ENCODE measurements at regions not wholly inside any gene's neighbourhood (a gene's known extent, or its start where the extent isn't known, plus 50 kb on each side); places are given as distances from the start of the nearest gene placed in this dataset.

GRCh38 chr15:61755467-61755866, 304.8 kb downstream of the VPS13C start:
- no peak overlapping the region for H2BK20ac ChIP-seq (ENCODE audit: low read depth, low read length)
- no peak overlapping the region for H2AK5ac ChIP-seq (ENCODE audit: low read depth, low read length)
- H3K9me1 ChIP-seq (ENCODE audit: insufficient read depth, low read length) = no peaks in the 10 kb centered on the region
- no peak overlapping the region for H2BK5ac ChIP-seq (ENCODE audit: low read depth, low read length, poor library complexity, severe bottlenecking)
- in situ Hi-C loops (cut with MboI; ENCODE audit: low sequenced_read_pairs) (no loop called here), dilution Hi-C loops (cut with HindIII; ENCODE audit: low sequenced_read_pairs, unreplicated experiment) (no loop called here), intact Hi-C loops (cut with micrococcal nuclease) (no loop called here)
- H3K4me3 ChIP-seq (ENCODE audit: insufficient read depth, low read depth, low read length) = no peak overlapping the region
- H2AK9ac ChIP-seq (replicated peaks; ENCODE audit: low read depth, low read length, poor library complexity) = no peak overlapping the region
- no peaks in the 10 kb centered on the region for H3K27me3 ChIP-seq (ENCODE audit: control insufficient read depth, insufficient read depth, low read length)
- H4K20me1 ChIP-seq (ENCODE audit: insufficient read depth, low read length) = no peaks in the 10 kb centered on the region
- no peak overlapping the region for H3K56ac ChIP-seq (ENCODE audit: extremely low read depth, insufficient read depth, low read length)
- POLR2A ChIA-PET (ENCODE audit: unreplicated experiment) = no interaction called here
- H4K5ac ChIP-seq (ENCODE audit: low read depth, low read length) = no peak overlapping the region
- no peak overlapping the region for H3K18ac ChIP-seq (ENCODE audit: low read depth, low read length)
- H3K4ac ChIP-seq (ENCODE audit: low read depth, low read length) = no peak overlapping the region
- no peak overlapping the region for H2BK15ac ChIP-seq (ENCODE audit: low read depth, low read length)
- BruUV-seq (replicated peaks) = no TSS peak
- H3K4me1 ChIP-seq (ENCODE audit: control insufficient read depth, insufficient read depth, low read length) = no peaks in the 10 kb centered on the region
- DNase-seq = no peak
- no peak overlapping the region for H3K9ac ChIP-seq (ENCODE audit: low read depth, low read length)
- no peak overlapping the region for H2AFZ ChIP-seq (replicated peaks; ENCODE audit: low read length, poor library complexity)
- no peak overlapping the region for H3K14ac ChIP-seq (replicated peaks; ENCODE audit: low read depth, low read length)
- no CpG with 5 or more reads among the region's 2 CpGs for WGBS, 2 experiments (ENCODE audit: extremely low coverage in 2 of 2, insufficient read length in 1 of 2)
- H4K8ac ChIP-seq (ENCODE audit: low read depth in 2 of 2, low read length in 2 of 2) = no peak overlapping the region
- H3K23ac ChIP-seq (ENCODE audit: low read depth, low read length) = no peak overlapping the region
- no peaks in the 10 kb centered on the region for H3K9me3 ChIP-seq (ENCODE audit: control insufficient read depth, insufficient read depth, low read length)
- H2BK120ac ChIP-seq (ENCODE audit: low read depth, low read length) = no peak overlapping the region
- H3K36me3 ChIP-seq (ENCODE audit: control insufficient read depth, insufficient read depth, low read length) = no peaks in the 10 kb centered on the region
- no peak overlapping the region for H3K27ac ChIP-seq (ENCODE audit: insufficient read depth, low read length)
- no peaks in the 10 kb centered on the region for H3K79me1 ChIP-seq (ENCODE audit: low read depth in 1 of 2, low read length in 2 of 2)
- no peak overlapping the region for H3K4me2 ChIP-seq (ENCODE audit: low read depth, low read length)
- CTCF ChIA-PET = no interaction called here
- no peak overlapping the region for H4K91ac ChIP-seq (ENCODE audit: insufficient read depth, low read depth, low read length)
- no peak for TF ChIP-seq FOS (IDR thresholded peaks at IDR 0.05; ENCODE audit: low read depth, low read length)
- no peak for TF ChIP-seq POLR2A (IDR thresholded peaks at IDR 0.05; ENCODE audit: low read depth, low read length)
- no peak for ATAC-seq (ENCODE audit: low read depth)
